ENCODE measurements at regions not wholly inside any gene's neighbourhood (a gene's known extent, or its start where the extent isn't known, plus 50 kb on each side); places are given as distances from the start of the nearest gene placed in this dataset.
"Not testable (repeated sequence)": the region's sequence is repeated elsewhere in the genome, so short reads cannot be mapped to it uniquely, and the experiment has no call there.

- DNase-seq (ENCODE audit: low spot score): no peak
Observed at GRCh38 chr3:118772036-118772435, 262.6 kb downstream of the IGSF11 start.

- no peak for DNase-seq (ENCODE audit: low spot score)
Observed at GRCh38 chr3:118772547-118773011, 262.1 kb downstream of the IGSF11 start.

DNA sequence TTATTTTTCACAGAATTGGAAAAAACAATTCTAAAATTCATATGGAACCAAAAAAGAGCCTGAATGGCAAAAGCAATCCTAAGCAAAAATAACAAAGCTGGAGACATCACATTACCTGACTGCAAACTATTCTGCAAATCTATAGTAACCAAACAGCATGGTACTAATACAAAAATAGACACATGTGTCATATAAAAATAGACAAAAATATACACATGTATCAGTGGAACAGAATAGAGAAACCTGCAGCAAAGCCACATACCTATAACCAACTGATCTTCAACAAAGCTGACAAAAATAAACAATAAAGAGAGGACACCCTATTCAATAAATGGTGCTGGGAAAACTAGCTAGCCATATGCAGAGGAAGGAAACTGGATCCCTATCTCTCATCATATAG, 259.6 kb downstream of the IGSF11 start:
- no peak for DNase-seq (ENCODE audit: low spot score)

DNA sequence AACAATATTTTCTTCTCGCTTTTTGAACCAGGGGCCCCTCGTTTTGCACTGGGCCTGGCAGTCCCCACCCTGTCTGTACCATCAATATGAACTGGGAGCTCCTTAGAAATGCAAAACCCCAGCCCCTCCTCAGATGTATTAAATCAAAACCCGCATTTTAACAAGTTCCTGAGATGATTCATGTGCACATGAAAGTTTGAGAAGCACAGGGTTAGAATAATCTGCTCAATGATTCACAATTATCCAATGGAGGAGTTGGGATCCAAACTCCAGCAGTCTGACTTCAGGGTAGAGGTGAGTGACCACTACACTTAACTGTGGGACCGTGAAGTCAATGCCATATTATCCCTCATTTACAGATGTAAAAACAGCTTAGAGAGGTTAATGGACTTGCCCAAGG, 256.4 kb downstream of the IGSF11 start:
- DNase-seq (ENCODE audit: low spot score): no peak

DNA sequence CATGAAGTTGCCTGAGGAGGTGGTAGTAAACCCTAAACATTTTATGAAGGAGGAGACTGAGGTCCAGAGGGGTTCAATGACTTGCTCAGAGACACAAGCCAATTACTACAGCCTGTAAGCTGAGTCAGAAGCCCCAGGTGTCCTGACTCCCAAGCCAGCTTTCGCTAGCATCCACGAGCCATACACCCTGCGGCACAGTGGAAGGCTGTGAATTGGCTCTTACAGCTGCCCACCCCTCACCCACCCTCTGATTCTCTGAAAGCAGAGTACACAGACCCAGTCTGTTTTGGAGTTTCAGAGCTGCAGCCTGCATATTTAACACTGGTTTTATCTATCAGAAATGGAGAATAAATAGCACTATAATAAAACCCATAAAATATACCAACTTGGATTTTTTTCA, 253.4 kb downstream of the IGSF11 start:
- DNase-seq (ENCODE audit: low spot score): no peak

DNA sequence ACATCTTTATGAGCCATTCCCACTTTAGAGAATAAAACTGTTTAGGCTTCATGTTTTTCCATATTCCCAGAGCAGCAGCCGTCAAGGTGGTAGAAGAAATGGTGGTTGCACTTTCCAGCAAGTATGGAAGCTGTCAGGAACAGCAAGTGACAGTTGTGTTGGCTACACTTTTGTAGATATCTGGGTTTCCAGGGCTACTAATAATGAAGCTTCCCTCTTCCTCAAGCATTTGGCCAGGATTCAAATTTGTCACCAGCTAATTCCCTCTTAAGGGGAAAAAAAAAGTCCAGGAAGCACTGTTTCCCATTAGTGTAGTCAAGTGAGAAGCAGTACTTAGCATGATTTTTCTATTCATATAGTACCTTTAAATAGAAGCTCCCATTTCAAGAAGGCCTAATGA, 252.8 kb downstream of the IGSF11 start:
- DNase-seq (ENCODE audit: low spot score): no peak

DNA sequence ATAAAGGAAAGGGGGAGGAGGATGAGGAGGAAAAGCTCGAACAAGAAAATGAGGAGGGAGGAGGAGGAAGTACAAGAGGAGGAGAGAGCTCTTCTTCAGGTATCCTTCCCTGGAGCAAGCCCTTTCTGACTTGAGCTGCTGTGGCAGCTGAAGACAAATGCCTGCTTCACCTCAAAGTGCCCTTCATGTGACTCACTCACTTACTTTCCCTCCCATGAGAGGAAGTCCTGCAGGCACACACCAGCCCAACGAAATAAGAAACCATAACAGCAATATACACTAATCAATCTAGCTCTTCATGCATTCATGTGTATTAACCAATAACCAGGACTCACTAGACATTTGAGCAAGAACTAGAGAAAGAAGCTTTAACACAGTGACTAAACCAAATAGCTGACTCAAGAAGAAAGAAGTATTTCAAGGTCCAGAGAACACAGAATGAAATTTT, 251.9 kb downstream of the IGSF11 start:
- no peak for DNase-seq (ENCODE audit: low spot score)

- DNase-seq (ENCODE audit: low spot score): no peak
Observed at GRCh38 chr3:118785415-118785814, 249.2 kb downstream of the IGSF11 start.

DNA sequence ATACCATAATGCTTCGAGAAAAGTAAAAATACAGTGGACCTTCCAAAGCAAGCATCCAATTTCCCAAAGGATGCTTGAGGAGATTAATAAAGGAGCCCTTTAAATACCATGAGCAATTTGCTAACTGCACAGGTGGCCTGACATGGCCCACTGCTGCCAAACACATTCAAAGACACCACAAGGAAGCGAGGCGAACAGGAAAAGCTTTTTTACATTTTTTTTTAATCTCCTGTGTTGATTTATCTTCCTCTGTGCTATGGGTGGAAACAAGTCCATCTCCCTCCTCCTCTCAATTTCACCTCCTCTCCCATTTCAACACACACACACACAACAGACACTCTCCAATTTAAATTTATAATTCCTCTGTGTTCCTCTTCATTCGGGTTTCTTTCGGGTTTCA, 243.4 kb downstream of the IGSF11 start:
- DNase-seq (ENCODE audit: low spot score): no peak

DNA sequence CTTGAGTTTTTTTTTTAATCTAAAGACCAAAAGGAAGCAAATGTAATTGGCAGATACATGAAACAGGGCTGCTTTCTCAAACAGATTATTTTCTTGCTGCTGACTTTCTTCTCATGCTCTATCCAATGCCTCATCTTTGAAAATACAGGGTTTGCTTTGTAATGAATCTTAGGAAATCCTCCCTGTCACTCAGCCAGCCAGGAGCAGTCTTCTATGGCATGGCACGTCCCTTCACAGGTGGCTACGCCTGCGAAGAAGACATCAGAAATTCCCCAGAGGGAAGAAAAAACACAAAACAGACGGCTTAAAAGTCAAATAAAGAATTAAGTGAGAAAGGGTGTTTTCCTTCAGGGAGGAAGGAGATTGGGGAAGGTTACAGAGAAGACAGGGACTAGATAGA, 242.5 kb downstream of the IGSF11 start:
- DNase-seq (ENCODE audit: low spot score): no peak

DNA sequence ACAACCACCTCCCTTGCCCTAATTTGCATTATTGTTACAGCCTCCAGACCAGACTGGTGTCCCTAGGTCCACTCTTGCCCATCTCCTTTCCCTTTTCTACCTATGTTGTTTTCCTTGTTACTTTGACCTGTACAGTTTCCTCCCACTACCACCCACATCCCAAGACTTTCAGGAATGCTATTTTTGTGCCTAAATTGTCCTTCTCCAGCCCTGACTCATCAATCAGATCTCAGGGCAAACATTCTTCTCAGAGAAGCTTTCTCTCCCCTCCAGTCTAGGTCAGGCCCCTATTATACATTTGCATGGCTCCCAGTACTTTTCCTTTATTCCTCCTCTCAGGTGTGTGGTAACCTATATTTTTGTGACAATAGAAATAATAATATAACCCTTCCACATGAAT, 241.5 kb downstream of the IGSF11 start:
- no peak for DNase-seq (ENCODE audit: low spot score)

DNA sequence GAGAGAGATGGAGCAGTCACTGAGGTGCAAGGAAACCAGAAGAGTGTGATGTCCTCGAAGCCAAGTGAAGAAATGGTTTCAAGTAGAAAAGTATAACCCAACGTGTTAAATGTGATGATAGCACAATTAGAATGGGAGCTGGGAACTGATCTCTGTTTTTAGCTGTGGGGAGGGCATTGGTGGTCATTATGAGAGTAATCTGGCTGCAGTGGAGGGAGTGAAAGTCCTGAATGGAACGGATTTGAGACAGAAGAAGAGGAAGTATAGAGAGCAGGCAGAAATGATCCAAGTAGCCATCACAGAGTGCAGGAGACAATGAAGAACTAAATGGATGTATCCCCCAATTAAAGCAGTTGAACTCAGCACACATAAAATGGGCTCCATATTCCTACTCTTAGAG, 235.3 kb downstream of the IGSF11 start:
- DNase-seq (ENCODE audit: low spot score): no peak

DNA sequence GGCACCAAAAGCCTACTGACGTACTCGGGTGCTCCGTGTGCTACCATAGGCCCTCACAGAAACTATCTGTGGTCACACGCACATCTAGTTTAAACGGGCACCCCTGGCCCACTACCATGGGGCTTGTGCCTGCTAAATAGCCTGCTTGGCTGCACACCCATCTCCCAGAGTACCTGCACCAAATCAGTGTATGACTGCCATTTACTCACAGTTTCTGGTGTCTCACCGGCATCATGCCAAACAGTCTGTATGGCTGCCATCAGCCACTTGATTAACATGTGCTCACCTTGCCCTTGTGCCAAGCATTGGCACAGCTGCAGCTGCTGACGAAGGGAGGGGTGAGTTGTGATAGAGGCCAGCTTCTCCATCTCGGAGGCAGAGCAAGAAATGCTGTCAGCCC, 232.7 kb downstream of the IGSF11 start:
- DNase-seq (ENCODE audit: low spot score): no peak

DNA sequence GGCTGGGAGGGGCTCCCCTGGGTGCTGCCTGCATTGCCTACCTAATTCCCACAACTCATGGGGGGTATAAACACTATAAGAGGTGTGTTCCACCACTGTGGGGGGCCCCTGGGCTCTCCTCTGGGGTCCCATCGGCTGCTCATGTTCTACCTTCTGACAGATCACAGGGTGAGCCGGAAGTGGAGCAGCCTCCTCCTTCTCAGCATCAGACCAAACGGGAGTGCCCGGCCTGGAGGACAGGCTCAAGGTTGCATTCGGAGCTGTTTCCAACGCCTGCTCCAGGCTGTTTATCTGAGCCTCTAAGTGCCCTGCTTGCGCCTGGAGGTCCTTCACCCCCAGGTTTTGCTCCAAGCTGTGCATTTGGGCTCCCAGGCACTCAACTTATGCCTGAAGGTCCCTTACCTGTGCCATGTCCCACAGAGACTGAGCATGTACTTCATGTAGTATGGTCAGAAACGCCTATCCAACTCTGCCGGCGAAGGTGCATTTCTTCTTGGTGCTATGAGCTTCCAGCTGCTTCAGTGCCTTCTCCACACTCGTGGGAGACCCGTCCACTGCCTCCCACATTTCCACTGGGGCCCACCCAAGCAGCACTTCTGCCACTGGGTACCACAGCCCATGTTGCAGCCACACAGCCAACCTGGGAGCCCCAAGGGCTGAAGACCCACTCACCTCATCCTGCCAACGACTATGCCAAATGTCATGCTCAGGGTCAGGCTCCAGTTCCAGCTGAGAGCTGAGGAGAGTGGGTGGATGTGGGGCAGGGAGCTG, 232.1 kb downstream of the IGSF11 start:
- no peak for DNase-seq (ENCODE audit: low spot score)

GRCh38 chr3:118803096-118803476, 231.6 kb downstream of the IGSF11 start:
- no peak for DNase-seq (ENCODE audit: low spot score)

GRCh38 chr3:118805007-118805406, 229.6 kb downstream of the IGSF11 start:
- no peak for DNase-seq (ENCODE audit: low spot score)

- no peak for DNase-seq (ENCODE audit: low spot score)
Observed at GRCh38 chr3:118806423-118806822, 228.2 kb downstream of the IGSF11 start.

GRCh38 chr3:118807349-118807748, 227.3 kb downstream of the IGSF11 start:
- DNase-seq (ENCODE audit: low spot score): not testable (repeated sequence)

GRCh38 chr3:118808723-118809122, 225.9 kb downstream of the IGSF11 start:
- no peak for DNase-seq (ENCODE audit: low spot score)

DNA sequence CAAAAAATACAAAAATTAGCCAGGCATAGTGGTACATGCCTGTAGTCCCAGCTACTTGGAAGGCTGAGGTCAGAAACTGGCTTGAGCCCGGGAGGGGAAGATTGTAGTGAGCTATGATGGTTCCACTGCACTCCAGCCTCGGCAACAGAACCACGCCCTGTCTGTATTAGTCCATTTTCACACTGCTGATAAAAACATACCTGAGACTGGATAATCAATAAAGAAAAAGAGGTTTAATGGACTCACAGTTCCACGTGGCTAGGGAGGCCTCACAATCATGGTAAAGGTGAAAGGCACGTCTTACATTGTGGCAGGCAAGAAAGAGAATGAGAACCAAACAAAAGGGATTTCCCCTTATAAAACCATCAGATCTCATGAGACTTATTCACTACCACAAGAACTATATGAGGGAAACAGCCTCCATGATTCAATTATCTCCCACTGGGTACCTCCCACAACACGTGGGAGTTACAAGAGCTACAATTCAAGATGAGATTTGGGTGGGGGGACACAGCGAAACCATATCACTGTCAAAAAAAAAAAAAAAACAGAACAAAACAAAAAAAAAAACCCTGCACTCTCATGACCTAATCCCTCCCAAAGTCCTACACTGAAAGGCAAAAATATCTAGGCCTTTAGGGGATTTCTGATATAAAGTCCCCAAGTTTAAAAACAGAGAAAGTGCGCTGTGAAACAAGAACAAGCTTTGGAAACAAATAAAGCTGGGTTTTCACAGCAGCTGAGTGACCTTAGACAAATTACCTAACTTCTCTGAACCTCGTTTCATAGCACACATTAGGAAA, 224.7 kb downstream of the IGSF11 start:
- no peak for DNase-seq (ENCODE audit: low spot score)

- no peak for DNase-seq (ENCODE audit: low spot score)
Observed at GRCh38 chr3:118810499-118811035, 224.1 kb downstream of the IGSF11 start.

DNA sequence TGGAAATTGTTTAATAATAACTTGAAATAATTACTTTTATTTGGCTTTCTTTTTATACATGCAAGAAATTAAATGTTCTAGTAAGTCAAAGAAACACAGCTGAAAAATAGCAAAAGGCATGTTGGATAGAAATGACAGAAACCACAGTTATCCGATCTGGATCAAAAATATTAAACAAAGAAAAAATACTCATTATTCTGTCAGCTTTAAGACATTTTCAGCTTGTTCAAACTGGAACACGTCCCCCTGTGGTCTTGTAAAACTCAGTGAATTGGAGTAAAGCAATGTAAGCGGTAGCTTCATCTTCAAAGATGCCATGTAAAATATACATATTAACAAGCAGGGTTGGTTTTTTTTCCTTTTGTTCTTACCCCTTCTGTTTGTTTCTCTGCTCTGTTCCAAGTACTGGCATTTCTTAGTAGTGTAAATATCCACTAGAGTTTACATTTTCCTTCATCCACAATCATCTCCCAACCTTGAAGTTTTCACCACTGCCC, 223.4 kb downstream of the IGSF11 start:
- DNase-seq (ENCODE audit: low spot score): no peak

- DNase-seq (ENCODE audit: low spot score): no peak
Observed at GRCh38 chr3:118813472-118813871, 221.2 kb downstream of the IGSF11 start.
